HG03558 (cell line): ENCODE measurements at regions not wholly inside any gene's neighbourhood (a gene's known extent, or its start where the extent isn't known, plus 50 kb on each side); places are given as distances from the start of the nearest gene placed in this dataset.
"Not testable (repeated sequence)": the region's sequence is repeated elsewhere in the genome, so short reads cannot be mapped to it uniquely, and the experiment has no call there.

ENCODE experiments used
- ATAC-seq: cut with Tn5 transposase; IDR thresholded peaks from one replicate; pipeline ENCODE4 v1.9.1; 2021; ENCODE audit warnings: moderate number of reproducible peaks; ENCODE audit not compliant: unreplicated experiment; ENCODE audit errors: extremely low read depth

DNA sequence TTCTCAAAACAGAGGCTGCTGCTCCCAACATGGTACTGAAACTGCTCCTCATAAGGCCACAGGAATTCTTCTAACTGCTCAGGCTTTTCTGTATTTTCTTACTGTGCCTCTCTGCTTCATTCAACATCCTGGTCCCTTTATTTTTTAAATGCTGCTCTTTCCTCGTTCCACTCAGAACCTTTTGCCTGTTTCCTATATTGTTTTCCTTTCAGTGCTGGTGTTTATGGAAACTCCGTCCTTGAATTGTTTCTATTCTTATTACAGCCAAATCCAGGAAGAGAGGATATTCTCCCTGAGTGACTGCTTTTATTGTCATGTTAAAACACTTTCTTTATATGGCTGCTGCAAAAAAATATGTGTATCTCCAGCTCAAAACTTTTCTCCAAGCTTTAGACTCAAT is 173.0 kb upstream of the E2F7 start:
- ATAC-seq: no peak

DNA sequence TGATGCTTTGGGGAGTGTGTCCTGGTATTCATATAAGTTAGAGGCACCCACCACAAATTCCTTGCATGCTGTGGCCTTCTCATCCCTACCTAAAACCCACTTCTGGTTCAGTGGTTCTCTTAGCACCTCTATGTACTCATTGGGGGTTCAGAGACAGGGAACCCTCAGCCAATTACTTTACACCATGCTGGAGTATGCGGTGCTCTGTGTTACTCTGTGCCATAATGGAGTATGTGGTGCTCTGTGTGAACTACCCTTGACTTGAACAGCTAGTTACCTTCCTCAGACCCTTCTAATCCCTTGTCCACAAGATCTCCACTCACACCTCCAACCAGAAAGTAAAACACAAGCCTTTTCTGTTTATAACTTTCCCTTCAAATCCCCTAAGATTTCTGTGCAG is 172.5 kb upstream of the E2F7 start:
- ATAC-seq: no peak

DNA sequence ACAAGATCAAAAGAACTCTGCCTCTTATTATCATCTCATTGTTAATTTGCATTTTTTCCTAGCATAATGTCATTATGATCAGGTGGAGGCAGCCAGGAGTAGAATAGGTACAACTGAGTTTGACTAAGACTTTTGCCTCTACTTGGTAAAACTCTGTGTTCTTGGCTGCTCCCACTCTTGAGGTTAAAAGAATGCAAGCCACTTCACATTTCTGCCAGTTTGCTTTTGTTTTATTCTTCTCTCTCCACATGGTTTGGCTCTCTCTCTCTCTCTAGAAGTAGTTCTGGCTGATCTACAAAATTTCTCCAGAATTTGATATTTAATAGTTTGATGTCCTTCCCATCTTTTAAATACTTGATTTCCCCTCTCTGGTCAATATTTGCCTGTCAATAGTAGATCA is 170.7 kb upstream of the E2F7 start:
- no peak for ATAC-seq

DNA sequence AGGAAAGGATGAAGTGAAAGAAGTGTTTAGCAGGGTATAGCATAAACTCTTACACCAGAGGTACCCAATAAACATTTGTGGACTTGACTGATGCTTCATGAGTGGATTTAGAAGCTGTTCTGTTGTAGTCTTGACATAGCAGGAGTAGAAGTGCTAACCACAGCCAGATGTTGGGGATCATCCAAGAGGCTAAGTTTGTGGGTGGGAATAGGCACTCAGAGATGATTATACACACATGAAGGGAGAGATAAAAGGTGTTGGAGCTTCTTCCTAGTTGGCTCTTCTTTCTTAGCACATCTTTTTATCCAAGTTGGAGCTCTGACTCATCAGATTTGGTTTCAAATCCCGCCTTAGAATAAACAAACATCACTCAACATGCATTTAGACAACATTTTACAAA is 166.7 kb upstream of the E2F7 start:
- ATAC-seq: no peak

DNA sequence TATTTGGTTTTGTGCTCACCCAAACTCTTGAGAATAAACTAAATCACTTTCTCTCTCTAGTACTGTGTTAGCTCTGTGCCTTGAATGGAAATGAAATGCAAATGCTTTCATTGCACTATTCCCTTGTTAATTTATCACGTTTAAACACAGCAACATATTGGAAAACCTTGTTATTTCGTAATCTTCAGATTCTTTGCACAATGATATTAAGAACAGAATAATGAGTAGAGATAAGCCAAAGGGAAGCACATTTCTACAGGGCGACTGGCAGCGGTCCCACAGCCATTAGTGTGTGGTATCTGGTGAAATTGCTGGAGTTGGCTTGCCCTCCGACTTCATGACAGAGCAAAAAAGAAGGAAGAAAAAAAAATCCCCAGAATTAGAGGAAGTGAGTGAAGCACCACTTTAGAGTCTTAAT is 166.1 kb upstream of the E2F7 start:
- no peak for ATAC-seq

DNA sequence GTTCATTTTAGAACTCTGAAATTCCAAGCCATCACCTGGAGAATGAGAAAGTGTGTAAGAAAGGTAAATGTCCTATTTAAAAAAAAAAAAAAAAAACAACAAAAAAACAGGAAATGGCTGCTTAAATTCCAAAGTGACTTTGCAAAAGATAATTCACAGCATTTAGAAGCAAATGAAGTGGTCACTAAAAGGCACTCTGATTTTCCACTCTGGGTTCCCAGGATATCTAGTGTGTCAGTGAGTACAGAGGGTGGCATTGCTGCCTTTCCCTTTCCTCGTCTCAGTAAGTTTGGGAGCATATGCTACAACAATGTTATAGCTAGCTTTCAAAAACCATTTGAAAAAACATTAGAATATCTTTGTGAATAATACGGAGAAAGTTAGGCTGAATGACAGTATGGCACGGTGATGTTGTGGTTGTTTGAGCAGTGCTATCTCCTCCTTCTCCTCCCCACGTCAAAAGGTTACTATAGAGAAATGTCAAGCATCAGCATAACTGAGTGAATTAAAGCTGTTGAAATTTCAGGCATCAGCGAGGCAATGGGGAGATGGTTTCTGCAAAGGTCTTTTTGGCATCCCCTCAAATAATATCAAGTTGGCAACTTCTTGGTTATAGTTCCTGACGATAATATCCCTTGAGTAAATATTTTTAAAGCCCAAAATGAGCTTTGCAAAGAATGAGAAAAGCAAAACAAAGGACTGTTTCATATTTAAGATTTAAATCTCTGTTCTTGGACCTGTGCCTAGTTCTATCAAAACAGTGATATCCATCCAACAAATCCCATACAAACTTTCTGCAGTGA is 164.5 kb upstream of the E2F7 start:
- no peak for ATAC-seq

DNA sequence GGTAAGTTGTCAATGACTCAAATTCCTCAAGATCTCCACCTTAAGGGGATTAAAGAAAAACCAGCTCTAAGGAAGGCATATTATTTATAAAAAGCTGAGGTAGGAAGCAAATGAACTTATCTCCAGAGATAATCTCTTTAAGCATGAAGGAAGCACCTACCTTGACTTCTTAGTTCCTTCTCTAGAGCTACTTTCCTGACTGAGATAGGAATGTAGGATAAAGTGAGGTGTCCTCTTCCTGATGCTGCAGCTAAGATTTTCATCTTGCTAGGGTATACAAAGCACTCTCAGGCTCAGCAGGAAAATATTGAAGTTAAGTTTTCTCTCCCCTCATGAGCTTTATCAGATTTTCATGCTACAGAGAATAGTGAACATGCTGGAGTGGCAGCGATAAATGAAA is 163.0 kb upstream of the E2F7 start:
- no peak for ATAC-seq

DNA sequence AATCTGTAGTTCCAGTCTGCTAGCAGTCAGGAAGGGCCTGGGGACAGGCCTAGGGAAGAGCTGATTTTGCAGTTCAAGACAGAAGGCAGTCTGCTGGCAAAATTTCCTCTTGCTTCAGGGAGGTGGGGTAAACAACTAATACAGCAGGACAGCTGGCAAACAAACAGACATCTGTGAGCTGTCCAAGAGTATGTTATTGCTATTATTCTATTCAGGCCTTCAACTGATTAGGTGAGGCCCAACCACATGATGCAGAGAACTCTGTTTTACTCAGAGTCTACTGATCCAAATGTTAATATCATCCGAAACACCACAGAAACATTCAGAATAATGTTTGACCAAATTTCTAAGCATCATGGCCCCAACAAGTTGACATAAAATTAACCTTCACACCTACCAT is 161.0 kb upstream of the E2F7 start:
- ATAC-seq: no peak

DNA sequence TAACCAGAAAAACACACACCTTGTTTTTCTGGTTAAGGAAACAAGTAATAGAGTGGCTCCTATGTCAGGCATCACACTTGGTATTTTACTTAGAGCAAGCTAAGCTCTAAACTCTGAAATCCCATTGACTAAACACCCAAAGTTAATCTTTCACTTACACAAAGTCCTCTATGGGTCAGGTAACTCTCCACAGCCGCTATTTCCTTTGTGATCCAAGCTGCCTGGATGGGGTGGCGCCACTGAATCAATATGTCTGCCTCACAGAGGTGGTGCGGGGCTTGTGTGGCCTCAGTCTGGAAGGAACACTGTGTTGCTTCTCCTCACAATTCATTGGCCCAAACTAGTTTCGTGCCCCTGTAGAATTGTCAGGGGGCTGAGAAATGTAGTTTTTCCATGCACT is 160.0 kb upstream of the E2F7 start:
- no peak for ATAC-seq

DNA sequence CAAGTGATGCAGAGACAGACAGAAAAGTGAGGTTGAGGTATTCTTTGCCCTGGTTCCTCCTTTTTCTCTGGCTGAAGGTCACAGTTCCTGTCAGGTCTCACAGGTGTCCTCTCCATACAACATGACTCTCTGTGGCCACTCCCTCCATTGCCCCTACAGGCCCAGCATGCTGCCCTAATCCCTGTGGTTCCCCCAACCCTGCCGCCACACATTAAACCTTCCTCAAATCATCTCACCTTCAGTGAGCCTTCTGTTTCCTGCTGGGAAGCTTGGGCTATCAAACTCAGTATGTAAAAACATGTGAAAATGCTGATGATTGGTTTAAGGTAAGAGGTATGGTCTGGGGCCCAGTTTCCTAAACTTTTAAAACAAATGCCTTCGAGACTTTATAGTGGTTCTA is 159.0 kb upstream of the E2F7 start:
- no peak for ATAC-seq

DNA sequence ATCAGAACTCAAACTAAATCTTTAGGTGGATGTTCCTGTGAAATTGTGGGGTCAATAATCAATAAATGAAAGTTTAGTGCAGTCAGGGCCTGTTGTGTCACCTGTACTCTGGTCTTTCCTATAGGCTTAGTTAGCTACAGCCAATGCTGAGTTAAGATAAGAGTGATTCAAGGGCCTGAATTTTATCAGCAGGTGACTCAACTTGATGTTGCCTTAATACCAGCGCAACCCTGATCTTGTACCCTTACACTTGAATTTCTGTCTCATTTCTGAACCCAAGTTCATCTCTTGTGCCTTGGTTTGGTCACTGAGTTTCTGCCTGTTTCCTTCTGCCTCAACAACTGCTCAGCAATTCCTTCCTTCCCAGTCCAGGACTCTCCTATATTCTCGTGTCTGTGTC is 157.0 kb upstream of the E2F7 start:
- ATAC-seq: no peak

DNA sequence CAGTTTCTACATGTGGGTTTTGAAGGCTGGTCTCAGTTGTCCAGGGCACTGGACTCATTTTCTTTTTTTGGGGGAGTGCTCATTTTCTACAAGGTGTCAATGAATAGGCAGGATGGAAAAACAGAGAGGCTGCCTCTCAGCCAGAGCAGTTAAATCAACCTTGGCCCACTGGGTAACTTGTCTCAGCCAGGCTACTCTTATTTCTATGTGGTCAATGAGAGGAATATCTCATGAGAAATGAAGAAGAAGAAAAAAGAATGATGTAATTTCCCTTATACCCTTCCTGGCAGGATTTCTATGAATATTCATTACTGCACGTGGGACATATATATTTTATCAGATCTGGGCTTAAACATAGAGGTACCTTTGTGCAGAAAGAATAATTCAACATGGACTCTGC is 155.2 kb upstream of the E2F7 start:
- no peak for ATAC-seq

DNA sequence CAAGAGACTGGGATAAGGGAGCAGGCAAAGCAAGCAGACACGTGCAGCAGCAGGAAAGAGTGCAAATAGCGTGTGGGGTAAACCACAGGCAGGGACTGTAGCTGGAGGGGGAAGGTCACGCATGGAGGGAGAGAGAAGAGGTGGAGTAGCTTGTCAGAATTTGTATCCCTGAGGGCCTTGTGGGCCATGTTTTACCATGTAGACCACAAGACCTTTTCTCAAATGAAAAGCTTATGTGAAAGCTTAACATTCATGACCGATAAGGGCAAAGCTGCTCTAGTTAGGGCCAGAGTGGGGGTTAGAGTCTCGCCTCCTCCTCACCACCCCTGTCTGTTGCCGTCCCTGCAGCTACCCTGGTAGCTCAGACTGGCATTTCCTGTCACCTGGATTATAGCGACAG is 152.9 kb upstream of the E2F7 start:
- ATAC-seq: no peak

DNA sequence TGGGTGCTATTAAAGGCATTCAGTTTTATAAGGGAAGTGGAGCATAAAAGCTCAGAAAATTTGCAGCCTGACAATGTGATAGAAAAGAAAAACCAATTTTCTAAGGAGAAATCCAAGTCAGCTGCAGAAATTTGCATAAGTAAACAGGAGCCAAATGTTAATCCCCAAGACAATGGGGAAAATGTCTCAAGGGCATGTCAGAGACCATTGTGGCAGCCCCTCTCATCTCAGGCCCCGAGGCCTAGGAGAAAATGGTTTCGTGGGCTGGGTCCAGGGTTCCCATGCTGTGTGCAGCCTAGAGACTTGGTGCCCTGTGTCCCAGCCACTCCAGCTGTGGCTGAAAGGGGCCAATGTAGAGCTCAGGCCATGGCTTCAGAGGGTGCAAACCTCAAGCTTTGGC is 150.8 kb upstream of the E2F7 start:
- not testable (repeated sequence) for ATAC-seq

DNA sequence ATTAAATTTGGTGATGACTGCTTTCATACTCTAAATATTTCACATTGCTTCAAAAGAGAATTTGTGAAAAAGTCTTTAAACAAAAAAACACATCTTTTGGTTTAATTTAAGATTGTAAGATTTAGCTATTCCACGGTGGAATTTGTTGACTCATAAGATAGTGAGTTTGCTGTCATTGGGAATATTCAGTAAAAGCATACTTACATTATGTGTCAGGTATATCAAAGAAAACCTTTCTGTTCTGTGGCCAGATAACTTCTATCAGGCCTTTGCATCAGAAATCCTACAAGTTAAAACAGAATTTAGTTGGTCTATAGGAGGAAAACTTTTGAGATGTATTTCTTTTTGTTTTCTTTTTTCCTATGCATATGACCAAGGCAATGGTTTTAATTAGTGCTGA is 148.8 kb upstream of the E2F7 start:
- ATAC-seq: no peak

DNA sequence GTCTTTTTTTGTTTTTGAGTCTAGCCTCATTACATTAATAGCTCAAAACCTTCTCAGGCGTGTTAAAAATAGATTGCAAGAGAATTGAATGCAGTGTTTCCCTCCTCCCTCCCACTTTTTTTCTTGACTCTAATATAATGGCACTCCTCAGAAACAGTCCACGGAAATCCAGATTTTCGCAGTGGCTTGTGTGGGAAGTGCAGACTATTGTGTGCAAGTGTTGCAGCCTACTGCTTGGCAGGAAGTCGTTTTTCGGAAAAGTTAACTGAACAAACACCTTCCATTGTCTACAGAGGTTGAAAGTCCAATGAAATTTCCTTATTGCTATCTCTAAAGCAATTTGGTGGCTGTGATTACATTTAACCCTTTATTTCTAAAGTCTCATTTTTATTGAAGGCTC is 147.9 kb upstream of the E2F7 start:
- ATAC-seq: no peak

DNA sequence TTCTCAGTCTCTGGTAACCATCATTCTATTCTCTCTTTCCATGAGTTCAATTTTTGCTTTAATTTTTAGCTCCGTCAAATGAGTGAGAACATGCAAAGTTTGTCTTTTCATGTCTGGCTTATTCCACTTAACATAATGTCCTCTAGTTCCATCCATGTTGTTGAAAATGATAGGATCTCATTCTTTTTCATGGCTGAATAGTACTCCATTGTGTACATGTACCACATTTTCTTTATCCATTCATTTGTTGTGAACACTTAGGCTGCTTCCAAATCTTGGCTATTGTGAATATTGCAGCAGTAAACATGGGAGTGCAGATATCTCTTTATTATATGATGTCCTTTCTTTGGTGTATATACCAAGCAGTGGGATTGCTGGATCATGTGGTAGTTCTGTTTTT is 145.4 kb upstream of the E2F7 start:
- no peak for ATAC-seq

DNA sequence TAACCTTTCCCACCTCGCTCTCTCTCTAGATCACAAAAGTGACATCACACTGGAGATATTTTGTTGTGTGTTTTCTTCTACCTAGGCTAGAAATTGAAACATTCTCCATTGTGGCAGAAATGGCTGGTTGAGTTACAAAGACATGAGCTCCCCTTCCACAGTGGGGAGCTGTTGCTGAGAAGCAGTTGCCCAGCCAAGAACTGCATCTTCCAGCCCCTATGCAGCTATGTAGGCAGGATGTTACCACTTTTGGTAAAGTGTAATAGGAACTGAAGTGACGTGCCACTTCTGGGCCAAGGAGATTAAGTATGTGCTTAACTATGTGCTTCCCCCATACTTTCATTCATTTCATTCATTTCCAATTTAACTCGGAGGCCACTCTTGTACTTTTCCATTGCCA is 138.7 kb upstream of the E2F7 start:
- ATAC-seq: no peak

DNA sequence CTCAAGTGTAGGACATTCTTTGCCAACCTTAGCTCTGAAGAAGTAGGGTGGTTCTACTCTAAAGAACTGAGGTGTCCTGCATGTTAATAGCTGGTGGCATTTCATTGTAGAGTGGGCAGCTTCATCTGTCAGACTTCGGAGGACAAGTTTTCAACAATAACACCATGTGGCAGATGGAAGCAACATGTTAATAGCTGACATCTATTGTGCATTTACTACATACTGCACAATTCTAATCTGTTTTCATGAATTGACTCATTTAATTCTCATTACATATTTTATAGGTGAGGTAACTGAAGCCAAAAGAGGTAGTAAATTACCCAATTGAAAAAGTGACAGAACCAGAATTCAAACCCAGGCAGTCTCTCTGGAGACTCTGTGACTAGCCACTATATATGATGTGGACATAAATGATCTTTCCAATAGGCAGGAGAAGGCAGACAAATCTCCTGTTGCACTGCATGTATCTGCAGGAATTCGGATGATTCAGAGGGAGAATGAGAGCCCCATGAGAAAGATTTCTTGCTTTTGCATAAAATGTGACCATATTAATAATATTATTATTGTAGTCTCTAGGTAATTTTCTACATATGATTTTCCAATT is 137.2 kb upstream of the E2F7 start:
- no peak for ATAC-seq

DNA sequence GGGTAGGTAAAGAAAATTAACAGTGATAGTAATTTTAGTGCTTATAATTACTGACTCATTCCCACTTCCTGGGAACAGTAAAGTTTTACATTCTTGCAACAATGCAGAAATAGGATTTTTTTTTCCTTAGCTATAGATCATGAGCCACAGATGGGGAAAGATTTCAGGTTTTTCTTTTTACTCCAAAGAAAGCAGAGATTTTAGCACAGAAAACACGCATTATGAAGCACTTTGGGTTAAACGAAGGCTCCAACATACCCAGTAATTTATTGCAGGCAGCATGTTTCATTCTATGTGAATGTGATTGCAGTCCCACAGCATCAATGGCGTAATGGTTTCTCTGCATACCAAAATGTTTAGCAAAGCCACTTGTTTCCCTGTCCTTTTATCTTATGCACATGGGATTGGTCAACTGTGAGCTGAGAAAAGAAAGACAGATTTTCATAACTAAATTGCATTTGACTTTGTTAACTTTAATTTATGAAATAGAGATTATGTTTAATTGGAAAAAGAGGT is 124.6 kb upstream of the E2F7 start:
- no peak for ATAC-seq

DNA sequence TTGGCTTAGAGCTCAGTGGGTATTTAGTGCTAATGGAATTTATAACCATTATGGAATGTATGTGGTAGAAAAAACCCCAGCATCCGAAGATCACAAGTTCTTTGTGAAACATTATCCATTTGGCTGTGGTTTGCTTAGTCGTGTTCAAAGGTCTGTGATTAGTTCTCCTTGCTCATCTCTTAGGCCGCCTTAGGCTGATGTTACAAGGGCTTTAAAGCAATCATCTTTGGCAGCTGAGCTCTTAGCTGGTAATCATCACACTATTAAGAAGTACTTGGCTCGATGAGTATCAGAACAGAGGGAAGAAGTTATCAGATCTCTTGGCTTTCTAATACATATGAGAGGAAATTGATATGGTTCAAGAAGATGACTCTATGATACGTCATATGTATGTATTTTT is 124.1 kb upstream of the E2F7 start:
- ATAC-seq: no peak

DNA sequence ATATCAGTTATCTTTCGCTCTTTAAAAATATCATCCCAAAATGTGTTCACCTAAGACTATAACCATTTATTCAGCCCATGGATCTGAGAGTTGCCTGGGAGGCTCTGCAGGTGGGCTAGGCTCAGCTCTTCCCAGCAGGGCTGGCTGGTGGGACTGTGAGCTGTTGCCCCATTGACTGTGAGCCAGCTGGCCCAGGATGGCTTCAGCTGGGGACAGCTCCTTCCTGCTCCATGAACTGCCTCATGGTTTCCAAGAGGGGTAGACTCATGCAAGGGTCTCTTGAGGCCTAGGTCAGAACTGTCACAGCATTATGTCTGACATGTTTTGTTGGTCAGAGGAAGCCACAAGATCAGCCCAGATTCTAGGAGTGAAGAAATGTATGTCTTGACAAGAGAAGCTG is 114.1 kb upstream of the E2F7 start:
- no peak for ATAC-seq
